IMR-90 (cell line): ENCODE measurements at regions not wholly inside any gene's neighbourhood (a gene's known extent, or its start where the extent isn't known, plus 50 kb on each side); places are given as distances from the start of the nearest gene placed in this dataset.

Experiments
- ATAC-seq: fragments of 200-7000 bp; cut with Tn5 transposase; 2 replicates; pipeline ENCODE4 v1.9.1; 2020; ENCODE audit warnings: low read depth, mild to moderate bottlenecking, moderate library complexity
- BruUV-seq: library from RNA; stranded (reverse); fragments of 400-500 nt; replicated peaks from 2 replicates; lab custom pipeline; 2021; lab: Mats Ljungman, UMichigan
- CTCF ChIA-PET: fragments of 300-600 bp; formaldehyde crosslinking; extraction: SDS; loops from one replicate; lab custom pipeline; 2021; ENCODE audit warnings: antibody characterized with exemption; lab: Yijun Ruan, JAX
- POLR2A ChIA-PET: fragments of 300-600 bp; sonication (Branson Sonifier 250); formaldehyde crosslinking; loops from one replicate; lab custom pipeline; 2022; ENCODE audit warnings: antibody characterized with exemption; ENCODE audit not compliant: unreplicated experiment; lab: Charles Lee
- DNase-seq: peaks from one replicate; pipeline ENCODE4 v3.0.0; 2013
- H2AFZ ChIP-seq: replicated peaks from 2 replicates; pipeline ENCODE3; 2013; ENCODE audit warnings: low read length, mild to moderate bottlenecking; ENCODE audit not compliant: poor library complexity
- H2AK5ac ChIP-seq: 2 replicates; pipeline ENCODE4 v1.6.1; 2013; ENCODE audit warnings: low read depth, low read length, inconsistent platforms
- H2AK9ac ChIP-seq: replicated peaks from 2 replicates; pipeline ENCODE3; 2013; ENCODE audit warnings: mild to moderate bottlenecking, low read depth, low read length, moderate library complexity; ENCODE audit not compliant: poor library complexity
- H2BK120ac ChIP-seq: 2 replicates; pipeline ENCODE4 v1.6.1; 2013; ENCODE audit warnings: low read depth, low read length, inconsistent platforms
- H2BK15ac ChIP-seq: 3 replicates; pipeline ENCODE4 v1.6.1; 2013; ENCODE audit warnings: low read depth, low read length, inconsistent platforms
- H2BK20ac ChIP-seq: 2 replicates; pipeline ENCODE4 v1.6.1; 2013; ENCODE audit warnings: low read depth, mild to moderate bottlenecking, inconsistent platforms, low read length, moderate library complexity
- H2BK5ac ChIP-seq: 2 replicates; pipeline ENCODE4 v1.6.1; 2013; ENCODE audit warnings: mild to moderate bottlenecking, low read depth, low read length, inconsistent platforms; ENCODE audit not compliant: poor library complexity, severe bottlenecking
- H3K14ac ChIP-seq: replicated peaks from 2 replicates; pipeline ENCODE4 v1.6.1; 2013; ENCODE audit warnings: low read depth, low read length, inconsistent platforms
- H3K18ac ChIP-seq: 2 replicates; pipeline ENCODE4 v1.6.1; 2013; ENCODE audit warnings: low read depth, low read length, control low read depth
- H3K23ac ChIP-seq: 2 replicates; pipeline ENCODE4 v1.6.1; 2013; ENCODE audit warnings: low read depth, low read length, inconsistent platforms
- H3K27ac ChIP-seq: 2 replicates; pipeline ENCODE4 v1.5.1; 2013; ENCODE audit warnings: mild to moderate bottlenecking, control low read depth, low read length; ENCODE audit not compliant: insufficient read depth
- H3K27me3 ChIP-seq: 2 replicates; pipeline ENCODE4 v1.6.1; 2013; ENCODE audit warnings: low read length; ENCODE audit not compliant: control insufficient read depth, insufficient read depth
- H3K36me3 ChIP-seq: 2 replicates; pipeline ENCODE4 v1.6.1; 2013; ENCODE audit warnings: low read length, mixed read lengths; ENCODE audit not compliant: control insufficient read depth, insufficient read depth
- H3K4ac ChIP-seq: 2 replicates; pipeline ENCODE4 v1.6.1; 2013; ENCODE audit warnings: low read depth, low read length, inconsistent platforms
- H3K4me1 ChIP-seq: 2 replicates; pipeline ENCODE4 v1.6.1; 2013; ENCODE audit warnings: low read length, mixed read lengths; ENCODE audit not compliant: control insufficient read depth, insufficient read depth
- H3K4me2 ChIP-seq: 2 replicates; pipeline ENCODE4 v1.6.1; 2013; ENCODE audit warnings: low read depth, mild to moderate bottlenecking, control low read depth, low read length, moderate library complexity
- H3K4me3 ChIP-seq: 2 replicates; pipeline ENCODE4 v1.5.1; 2013; ENCODE audit warnings: low read depth, mild to moderate bottlenecking, control low read depth, low read length, moderate library complexity; ENCODE audit not compliant: insufficient read depth
- H3K56ac ChIP-seq: 2 replicates; pipeline ENCODE4 v1.6.1; 2013; ENCODE audit warnings: low read length, inconsistent platforms; ENCODE audit not compliant: insufficient read depth; ENCODE audit errors: extremely low read depth
- H3K79me1 ChIP-seq, 2 experiments: 2 replicates each; pipeline ENCODE4 v1.6.1; 2013; ENCODE audit warnings: low read length in 2 of 2, inconsistent platforms in 1 of 2, low read depth in 1 of 2
- H3K9ac ChIP-seq: 2 replicates; pipeline ENCODE4 v1.6.1; 2013; ENCODE audit warnings: low read depth, low read length, control low read depth
- H3K9me1 ChIP-seq: 2 replicates; pipeline ENCODE4 v1.6.1; 2013; ENCODE audit warnings: low read length, inconsistent platforms; ENCODE audit not compliant: insufficient read depth
- H3K9me3 ChIP-seq: 2 replicates; pipeline ENCODE4 v1.6.1; 2013; ENCODE audit warnings: low read length; ENCODE audit not compliant: control insufficient read depth, insufficient read depth
- H4K20me1 ChIP-seq: 2 replicates; pipeline ENCODE4 v1.6.1; 2013; ENCODE audit warnings: low read length, inconsistent platforms; ENCODE audit not compliant: insufficient read depth
- H4K5ac ChIP-seq: 2 replicates; pipeline ENCODE4 v1.6.1; 2013; ENCODE audit warnings: mild to moderate bottlenecking, low read depth, low read length, control low read depth
- H4K8ac ChIP-seq, 2 experiments: 2 replicates each; pipeline ENCODE4 v1.6.1; 2013; ENCODE audit warnings: low read depth in 2 of 2, low read length in 2 of 2, control low read depth in 1 of 2, inconsistent platforms in 1 of 2
- H4K91ac ChIP-seq: 2 replicates; pipeline ENCODE4 v1.6.1; 2013; ENCODE audit warnings: low read depth, low read length, inconsistent platforms; ENCODE audit not compliant: insufficient read depth
- BHLHE40 ChIP-seq: fragments of 150-350 bp; IDR thresholded peaks from 2 replicates; pipeline ENCODE4 v1.6.1; 2016; ENCODE audit warnings: mild to moderate bottlenecking, low read depth, low read length
- CEBPB ChIP-seq: IDR thresholded peaks from 2 replicates; pipeline ENCODE4 v1.6.1; 2012; ENCODE audit warnings: low read depth, low read length, improper control_type of control experiment
- CHD1 ChIP-seq: IDR thresholded peaks from 2 replicates; pipeline ENCODE4 v1.6.1; 2012; ENCODE audit warnings: low read depth, low read length, improper control_type of control experiment
- FOS ChIP-seq: fragments of 150-350 bp; IDR thresholded peaks from 2 replicates; pipeline ENCODE4 v1.6.1; 2016; ENCODE audit warnings: low read depth, low read length
- MAFK ChIP-seq: IDR thresholded peaks from 2 replicates; pipeline ENCODE4 v1.6.1; 2012; ENCODE audit warnings: low read depth, low read length, improper control_type of control experiment
- MAZ ChIP-seq: IDR thresholded peaks from 2 replicates; pipeline ENCODE4 v1.6.1; 2012; ENCODE audit warnings: low read depth, mild to moderate bottlenecking, low read length, improper control_type of control experiment, moderate library complexity, borderline replicate concordance
- NFE2L2 ChIP-seq: fragments of 150-350 bp; IDR thresholded peaks from 2 replicates; pipeline ENCODE4 v1.6.1; 2016; ENCODE audit warnings: low read depth, mild to moderate bottlenecking, low read length
- POLR2A ChIP-seq: IDR thresholded peaks from 2 replicates; pipeline ENCODE4 v1.6.1; 2012; ENCODE audit warnings: mild to moderate bottlenecking, low read depth, low read length
- RAD21 ChIP-seq: IDR thresholded peaks from 2 replicates; pipeline ENCODE4 v1.6.1; 2012; ENCODE audit warnings: low read length, improper control_type of control experiment
- RFX5 ChIP-seq: IDR thresholded peaks from 2 replicates; pipeline ENCODE4 v1.8.0; 2012; ENCODE audit warnings: low read depth, mild to moderate bottlenecking, low read length, moderate library complexity
- SMC3 ChIP-seq: fragments of 150-350 bp; IDR thresholded peaks from 2 replicates; pipeline ENCODE4 v1.6.1; 2016; ENCODE audit warnings: low read depth, mild to moderate bottlenecking, antibody characterized with exemption, low read length, moderate library complexity
- WGBS, 2 experiments: methylation state at CpG; one replicate each; pipeline versions ENCODE4 v1.1.5 to v1.1.7; 2013; ENCODE audit warnings: missing lambda C conversion rate in 2 of 2; ENCODE audit not compliant: insufficient read length in 1 of 2; ENCODE audit errors: extremely low coverage in 2 of 2; 5-methylcytosine and 5-hydroxymethylcytosine counted together
- dilution Hi-C: fragments of 300-500 bp; cut with HindIII; formaldehyde crosslinking; loops from one replicate; pipeline ENCODE4 v1.14.3; 2018; ENCODE audit warnings: low sequenced_read_pairs; ENCODE audit not compliant: unreplicated experiment
- in situ Hi-C: fragments of 300-500 bp; cut with MboI; formaldehyde crosslinking; loops from 3 replicates; pipeline ENCODE4 v1.14.3; 2019; ENCODE audit warnings: low sequenced_read_pairs, inconsistent platforms, mixed read lengths
- intact Hi-C: fragments of 100-400 bp; cut with micrococcal nuclease; formaldehyde crosslinking; loops from 2 replicates; pipeline ENCODE4 v1.10.0; 2022
- TF ChIP-seq, protein P1 (sequence below): conservative IDR thresholded peaks from 2 replicates; pipeline ENCODE4 v1.5.1; 2012; ENCODE audit warnings: mild to moderate bottlenecking, low read depth, low read length, improper control_type of control experiment
- TF ChIP-seq, protein P2 (sequence below): fragments of 150-350 bp; IDR thresholded peaks from 2 replicates; pipeline ENCODE4 v1.6.1; 2017; ENCODE audit warnings: mild to moderate bottlenecking, antibody characterized with exemption, low read length, low read depth

DNA sequence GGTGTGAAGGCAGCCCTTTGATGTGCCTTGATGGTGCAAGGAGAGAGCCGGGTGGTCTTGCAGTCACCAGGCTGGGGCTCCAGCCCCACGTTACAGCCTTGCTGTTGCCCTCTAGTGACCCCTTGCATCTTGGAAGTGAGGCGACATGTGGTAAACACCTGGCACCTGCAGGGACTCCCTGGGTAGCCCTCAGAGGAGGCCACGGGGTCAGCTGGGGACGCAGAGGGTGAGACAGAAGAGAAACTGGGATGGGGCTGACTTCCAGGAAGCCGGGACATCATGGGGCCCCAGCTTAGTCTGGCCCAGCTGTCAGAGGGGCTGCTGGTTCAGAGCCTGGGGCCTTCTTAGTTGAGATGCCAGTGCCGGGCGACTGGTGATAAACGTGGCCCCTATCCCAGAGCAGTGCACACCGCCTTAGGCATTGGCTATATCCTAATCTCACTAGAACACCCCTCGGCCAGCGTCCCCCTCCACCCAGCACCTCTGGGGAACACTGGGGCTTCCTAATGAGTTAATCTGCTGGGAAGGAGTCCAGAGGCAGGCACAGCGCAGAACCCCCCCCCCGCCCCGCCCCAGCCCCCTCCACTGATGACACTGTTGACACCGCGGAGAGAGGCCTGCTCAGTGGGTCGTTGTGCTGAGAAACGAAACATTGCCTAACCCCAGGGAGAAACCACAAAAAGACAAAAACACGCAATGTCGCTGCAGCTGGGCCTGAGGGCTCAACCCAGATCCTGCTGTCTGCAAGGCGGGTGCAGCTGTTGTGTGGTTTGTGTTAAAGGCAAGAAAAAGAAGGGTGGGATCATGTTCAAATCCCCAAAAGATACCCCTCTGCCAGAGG lies 60.5 kb upstream of the KLF13 start:
- Histone ChIP-seq H4K8ac (no peak overlapping the region), H2BK5ac (no peak overlapping the region), H4K20me1 (no peaks in the 10 kb centered on the region), H2BK20ac (no peak overlapping the region), H2BK15ac (no peak overlapping the region), H3K18ac (no peak overlapping the region), H2AK5ac (no peak overlapping the region), H3K27me3 (peaks cover 7% of the 10 kb centered on the region; the same call in 1 of the 2 replicates), H3K4me3 (no peak overlapping the region), H3K79me1 (no peaks in the 10 kb centered on the region), H3K4me2 (no peak overlapping the region), H3K9me1 (no peaks in the 10 kb centered on the region), H2AFZ (no peak overlapping the region), H3K36me3 (no peaks in the 10 kb centered on the region), H2BK120ac (no peak overlapping the region), H3K23ac (no peak overlapping the region), H3K9ac (no peak overlapping the region), H3K27ac (no peak overlapping the region), H3K14ac (no peak overlapping the region), H3K9me3 (no peaks in the 10 kb centered on the region), H3K4ac (no peak overlapping the region), H4K5ac (no peak overlapping the region), H4K91ac (no peak overlapping the region), H3K4me1 (no peaks in the 10 kb centered on the region), H2AK9ac (peak overlapping the region; percentile 22), H3K56ac (no peak overlapping the region)
- dilution Hi-C loops = no loop called here
- no TSS peak for BruUV-seq
- no peak for TF ChIP-seq FOS
- no peak for TF ChIP-seq RAD21
- TF ChIP-seq CEBPB = no peak
- TF ChIP-seq, protein P1, sequence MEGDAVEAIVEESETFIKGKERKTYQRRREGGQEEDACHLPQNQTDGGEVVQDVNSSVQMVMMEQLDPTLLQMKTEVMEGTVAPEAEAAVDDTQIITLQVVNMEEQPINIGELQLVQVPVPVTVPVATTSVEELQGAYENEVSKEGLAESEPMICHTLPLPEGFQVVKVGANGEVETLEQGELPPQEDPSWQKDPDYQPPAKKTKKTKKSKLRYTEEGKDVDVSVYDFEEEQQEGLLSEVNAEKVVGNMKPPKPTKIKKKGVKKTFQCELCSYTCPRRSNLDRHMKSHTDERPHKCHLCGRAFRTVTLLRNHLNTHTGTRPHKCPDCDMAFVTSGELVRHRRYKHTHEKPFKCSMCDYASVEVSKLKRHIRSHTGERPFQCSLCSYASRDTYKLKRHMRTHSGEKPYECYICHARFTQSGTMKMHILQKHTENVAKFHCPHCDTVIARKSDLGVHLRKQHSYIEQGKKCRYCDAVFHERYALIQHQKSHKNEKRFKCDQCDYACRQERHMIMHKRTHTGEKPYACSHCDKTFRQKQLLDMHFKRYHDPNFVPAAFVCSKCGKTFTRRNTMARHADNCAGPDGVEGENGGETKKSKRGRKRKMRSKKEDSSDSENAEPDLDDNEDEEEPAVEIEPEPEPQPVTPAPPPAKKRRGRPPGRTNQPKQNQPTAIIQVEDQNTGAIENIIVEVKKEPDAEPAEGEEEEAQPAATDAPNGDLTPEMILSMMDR = no peak
- TF ChIP-seq POLR2A = no peak
- no peak for TF ChIP-seq MAZ
- TF ChIP-seq CHD1 = no peak
- TF ChIP-seq MAFK = no peak
- TF ChIP-seq SMC3 = no peak
- no peak for TF ChIP-seq RFX5
- TF ChIP-seq BHLHE40 = no peak
- TF ChIP-seq, protein P2, sequence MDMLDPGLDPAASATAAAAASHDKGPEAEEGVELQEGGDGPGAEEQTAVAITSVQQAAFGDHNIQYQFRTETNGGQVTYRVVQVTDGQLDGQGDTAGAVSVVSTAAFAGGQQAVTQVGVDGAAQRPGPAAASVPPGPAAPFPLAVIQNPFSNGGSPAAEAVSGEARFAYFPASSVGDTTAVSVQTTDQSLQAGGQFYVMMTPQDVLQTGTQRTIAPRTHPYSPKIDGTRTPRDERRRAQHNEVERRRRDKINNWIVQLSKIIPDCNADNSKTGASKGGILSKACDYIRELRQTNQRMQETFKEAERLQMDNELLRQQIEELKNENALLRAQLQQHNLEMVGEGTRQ = no peak
- TF ChIP-seq NFE2L2 = no peak
- DNase-seq (no peak), ATAC-seq (no peak)
- ChIA-PET CTCF (no interaction called here), POLR2A (no interaction called here)
- intact Hi-C loops = no loop called here
- in situ Hi-C loops = no loop called here
- 40% methylated on average over 3 of the region's 22 CpGs; no CpG with 5 or more reads in 1 of the 2 experiments for WGBS, 2 experiments
